Sigmoid colon (tissue), 4 donors: ENCODE measurements at regions not wholly inside any gene's neighbourhood (a gene's known extent, or its start where the extent isn't known, plus 50 kb on each side); places are given as distances from the start of the nearest gene placed in this dataset.

Source experiments
- CTCF ChIP-seq, 4 experiments: fragments of 450-650 bp in 3 of 4; fragments of 200-600 bp in 1 of 4; IDR thresholded peaks; one replicate each; pipeline ENCODE4 v1.5.1; 2016 to 2019; ENCODE audit warnings: antibody characterized with exemption in 4 of 4, mild to moderate bottlenecking in 3 of 4, moderate library complexity in 2 of 4
- EP300 ChIP-seq, 4 donors: sonication (generic); formaldehyde crosslinking; IDR thresholded peaks; one replicate each; pipeline ENCODE4 v1.6.1; 2017; ENCODE audit warnings: antibody characterized with exemption in 4 of 4
- POLR2A ChIP-seq, 2 donors: fragments of 450-650 bp; IDR thresholded peaks; one replicate each; pipeline ENCODE4 v1.6.1; 2016; ENCODE audit warnings: antibody characterized with exemption in 2 of 2, mild to moderate bottlenecking in 2 of 2, moderate library complexity in 2 of 2
- POLR2AphosphoS5 ChIP-seq, 4 donors: sonication (generic); formaldehyde crosslinking; IDR thresholded peaks; one replicate each; pipeline ENCODE4 v1.6.1; 2017; ENCODE audit warnings: antibody characterized with exemption in 4 of 4

GRCh38 chr7:125222596-125222995, 293.0 kb upstream of the POT1 start:
- TF ChIP-seq CTCF (IDR thresholded peaks at IDR 0.05) (no peak), POLR2AphosphoS5 (IDR thresholded peaks at IDR 0.05) (no peak), POLR2A (IDR thresholded peaks at IDR 0.05) (no peak), EP300 (IDR thresholded peaks at IDR 0.05) (no peak)
